GM23338 (cell line): ENCODE measurements at regions not wholly inside any gene's neighbourhood (a gene's known extent, or its start where the extent isn't known, plus 50 kb on each side); places are given as distances from the start of the nearest gene placed in this dataset.

Experiments
- ATAC-seq: fragments of 200-7000 bp; cut with Tn5 transposase; 3 replicates; pipeline ENCODE4 v1.9.1; 2020
- DNase-seq: peaks from one replicate; pipeline ENCODE4 v3.0.0-alpha.2; 2015; ENCODE audit warnings: low spot score
- H2AFZ ChIP-seq: fragments of 200-600 bp; sonication (generic); 2 replicates; pipeline ENCODE4 v1.8.0; 2016; ENCODE audit warnings: antibody characterized with exemption, mild to moderate bottlenecking, moderate library complexity
- H3F3A ChIP-seq: fragments of 200-600 bp; sonication (generic); replicated peaks from 2 replicates; pipeline ENCODE4 v1.8.0; 2017; ENCODE audit warnings: antibody characterized with exemption, mixed run types, low read depth
- H3K27ac ChIP-seq: fragments of 200-600 bp; sonication (generic); 2 replicates; pipeline ENCODE4 v1.6.1; 2016; ENCODE audit warnings: low read depth
- H3K27me3 ChIP-seq: fragments of 200-600 bp; sonication (generic); 2 replicates; pipeline ENCODE4 v1.8.0; 2016; ENCODE audit warnings: mild to moderate bottlenecking, mixed run types, moderate library complexity; ENCODE audit not compliant: insufficient read depth
- H3K36me3 ChIP-seq: fragments of 200-600 bp; sonication (generic); 2 replicates; pipeline ENCODE4 v1.8.0; 2016; ENCODE audit warnings: mild to moderate bottlenecking; ENCODE audit not compliant: insufficient read depth
- H3K4me1 ChIP-seq: fragments of 200-600 bp; sonication (generic); 2 replicates; pipeline ENCODE4 v1.8.0; 2016; ENCODE audit warnings: mild to moderate bottlenecking, moderate library complexity; ENCODE audit not compliant: insufficient read depth
- H3K4me2 ChIP-seq: fragments of 200-600 bp; sonication (generic); 2 replicates; pipeline ENCODE4 v1.7.1; 2017; ENCODE audit warnings: mixed run types
- H3K4me3 ChIP-seq: fragments of 200-600 bp; sonication (generic); 2 replicates; pipeline ENCODE4 v1.6.1; 2016; ENCODE audit warnings: mixed run types
- H3K79me2 ChIP-seq: fragments of 200-600 bp; sonication (generic); replicated peaks from 2 replicates; pipeline ENCODE4 v1.8.0; 2017; ENCODE audit warnings: mild to moderate bottlenecking; ENCODE audit not compliant: insufficient read depth
- H3K9me2 ChIP-seq: fragments of 200-600 bp; sonication (generic); 2 replicates; pipeline ENCODE4 v1.8.0; 2017; ENCODE audit not compliant: insufficient read depth
- H4K20me1 ChIP-seq: fragments of 200-600 bp; sonication (generic); replicated peaks from 2 replicates; pipeline ENCODE4 v1.8.0; 2017; ENCODE audit warnings: mild to moderate bottlenecking; ENCODE audit not compliant: insufficient read depth
- H3K27ac Mint-ChIP-seq: 2 replicates; pipeline ENCODE4 v1.8.0; 2020; ENCODE audit warnings: inconsistent platforms, mild to moderate bottlenecking, moderate library complexity, mixed read lengths
- H3K27me3 Mint-ChIP-seq: 3 replicates; pipeline ENCODE4 v1.8.0; 2022; ENCODE audit warnings: low read depth, mild to moderate bottlenecking, moderate library complexity, mixed read lengths, inconsistent platforms; ENCODE audit not compliant: insufficient read depth, poor library complexity
- H3K36me3 Mint-ChIP-seq: 3 replicates; pipeline ENCODE4 v1.8.0; 2021; ENCODE audit warnings: low read depth, mild to moderate bottlenecking, inconsistent platforms, moderate library complexity, mixed read lengths
- H3K4me1 Mint-ChIP-seq: 3 replicates; pipeline ENCODE4 v1.8.0; 2020; ENCODE audit warnings: mild to moderate bottlenecking, inconsistent platforms, mixed read lengths
- H3K4me3 Mint-ChIP-seq: 3 replicates; pipeline ENCODE4 v1.8.0; 2021; ENCODE audit warnings: moderate library complexity, mild to moderate bottlenecking, inconsistent platforms, mixed read lengths
- H3K9me3 Mint-ChIP-seq: 3 replicates; pipeline ENCODE4 v1.8.0; 2020; ENCODE audit warnings: moderate library complexity, mild to moderate bottlenecking, inconsistent platforms, mixed read lengths
- CREB1 ChIP-seq: fragments of 250-450 bp; sonication (Bioruptor Pico); IDR thresholded peaks from 2 replicates; pipeline ENCODE4 v1.5.0; 2020; ENCODE audit warnings: low read depth, mild to moderate bottlenecking, moderate library complexity
- EZH2 ChIP-seq: fragments of 200-600 bp; sonication (generic); IDR thresholded peaks from one replicate; pipeline ENCODE4 v1.8.0; 2017; ENCODE audit warnings: antibody characterized with exemption, mild to moderate bottlenecking, low read depth; ENCODE audit not compliant: unreplicated experiment
- EZH2phosphoT487 ChIP-seq: fragments of 200-600 bp; sonication (generic); IDR thresholded peaks from one replicate; pipeline ENCODE4 v1.8.1; 2018; ENCODE audit warnings: antibody characterized with exemption; ENCODE audit not compliant: unreplicated experiment
- JUNB ChIP-seq: IDR thresholded peaks from one replicate; pipeline ENCODE4 v1.6.1; 2016; ENCODE audit warnings: antibody characterized with exemption; ENCODE audit not compliant: unreplicated experiment
- NANOG ChIP-seq: IDR thresholded peaks from 2 replicates; pipeline ENCODE4 v1.6.1; 2016; ENCODE audit warnings: antibody characterized with exemption, borderline replicate concordance
- POLR2AphosphoS5 ChIP-seq: IDR thresholded peaks from 2 replicates; pipeline ENCODE4 v1.6.1; 2016; ENCODE audit warnings: antibody characterized with exemption, low read depth
- STAT1 ChIP-seq: IDR thresholded peaks from one replicate; pipeline ENCODE4 v1.6.1; 2016; ENCODE audit warnings: antibody characterized with exemption; ENCODE audit not compliant: unreplicated experiment
- ZNF114 ChIP-seq: fragments of 250-450 bp; sonication (Bioruptor Pico); IDR thresholded peaks from 2 replicates; pipeline ENCODE4 v1.5.0; 2020; ENCODE audit warnings: mild to moderate bottlenecking, moderate library complexity
- ZNF331 ChIP-seq: fragments of 250-450 bp; sonication (Bioruptor Pico); IDR thresholded peaks from 2 replicates; pipeline ENCODE4 v1.5.0; 2020; ENCODE audit warnings: low read depth, mild to moderate bottlenecking, moderate library complexity
- TF ChIP-seq, protein P1 (sequence below), 2 experiments: fragments of 200-600 bp in 1 of 2; sonication (generic) in 1 of 2; conservative IDR thresholded peaks; 2 replicates each; pipeline versions ENCODE4 v1.5.1 to v1.6.1; 2016 to 2017; ENCODE audit warnings: antibody characterized with exemption in 2 of 2, low read depth in 2 of 2, mild to moderate bottlenecking in 2 of 2, moderate library complexity in 1 of 2
- TF ChIP-seq, protein P2 (sequence below): IDR thresholded peaks from one replicate; pipeline ENCODE4 v1.6.1; 2018; ENCODE audit warnings: antibody characterized with exemption; ENCODE audit not compliant: unreplicated experiment
- TF ChIP-seq, protein P3 (sequence below): IDR thresholded peaks from 2 replicates; pipeline ENCODE4 v1.6.1; 2016; ENCODE audit warnings: antibody characterized with exemption
- TF ChIP-seq, protein P4 (sequence below): fragments of 250-450 bp; sonication (Bioruptor Pico); IDR thresholded peaks from 2 replicates; pipeline ENCODE4 v1.5.0; 2020; ENCODE audit warnings: mild to moderate bottlenecking, moderate library complexity

DNA sequence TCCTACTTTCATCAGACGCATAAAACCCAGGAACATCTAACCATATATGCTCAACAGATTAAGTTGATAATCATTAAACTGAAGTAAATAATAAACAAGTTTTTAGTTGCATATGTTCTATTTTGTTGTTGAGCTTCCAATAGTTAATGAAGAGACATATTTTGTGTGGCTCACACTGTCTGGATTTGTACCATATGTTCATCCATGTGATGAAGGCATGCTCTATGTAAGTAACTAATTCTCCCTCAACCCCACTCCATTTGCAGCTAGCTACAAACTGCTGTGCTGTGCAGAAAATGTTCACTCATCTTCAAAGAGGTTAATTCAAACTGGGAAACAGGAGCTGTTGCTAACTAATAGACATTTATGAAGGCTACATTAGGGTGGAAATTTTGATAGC lies 589.7 kb upstream of the LRRC4C start:
- Histone ChIP-seq H3K79me2 (no peaks in the 10 kb centered on the region), H3K36me3 (no peaks in the 10 kb centered on the region), H3F3A (no peaks in the 10 kb centered on the region), H3K4me2 (no peak overlapping the region), H3K27me3 (no peaks in the 10 kb centered on the region), H4K20me1 (no peaks in the 10 kb centered on the region), H2AFZ (no peak overlapping the region), H3K9me2 (0 out of 2 replicates have a peak, but pooled peaks cover 4% of the 10 kb centered on the region), H3K4me3 (no peak overlapping the region), H3K4me1 (no peaks in the 10 kb centered on the region), H3K27ac (no peak overlapping the region)
- no peak for DNase-seq
- Mint-ChIP-seq H3K27ac (no peak overlapping the region), H3K4me1 (no peaks in the 10 kb centered on the region), H3K27me3 (no peaks in the 10 kb centered on the region), H3K4me3 (no peak overlapping the region), H3K36me3 (peaks cover 5% of the 10 kb centered on the region; the same call in 2 of the 3 replicates), H3K9me3 (peaks cover 68% of the 10 kb centered on the region)
- ATAC-seq = no peak
- TF ChIP-seq, protein P1, sequence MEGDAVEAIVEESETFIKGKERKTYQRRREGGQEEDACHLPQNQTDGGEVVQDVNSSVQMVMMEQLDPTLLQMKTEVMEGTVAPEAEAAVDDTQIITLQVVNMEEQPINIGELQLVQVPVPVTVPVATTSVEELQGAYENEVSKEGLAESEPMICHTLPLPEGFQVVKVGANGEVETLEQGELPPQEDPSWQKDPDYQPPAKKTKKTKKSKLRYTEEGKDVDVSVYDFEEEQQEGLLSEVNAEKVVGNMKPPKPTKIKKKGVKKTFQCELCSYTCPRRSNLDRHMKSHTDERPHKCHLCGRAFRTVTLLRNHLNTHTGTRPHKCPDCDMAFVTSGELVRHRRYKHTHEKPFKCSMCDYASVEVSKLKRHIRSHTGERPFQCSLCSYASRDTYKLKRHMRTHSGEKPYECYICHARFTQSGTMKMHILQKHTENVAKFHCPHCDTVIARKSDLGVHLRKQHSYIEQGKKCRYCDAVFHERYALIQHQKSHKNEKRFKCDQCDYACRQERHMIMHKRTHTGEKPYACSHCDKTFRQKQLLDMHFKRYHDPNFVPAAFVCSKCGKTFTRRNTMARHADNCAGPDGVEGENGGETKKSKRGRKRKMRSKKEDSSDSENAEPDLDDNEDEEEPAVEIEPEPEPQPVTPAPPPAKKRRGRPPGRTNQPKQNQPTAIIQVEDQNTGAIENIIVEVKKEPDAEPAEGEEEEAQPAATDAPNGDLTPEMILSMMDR (conservative IDR thresholded peaks at IDR 0.05; ENCODE audit: low read depth in 2 of 2) = no peak
- TF ChIP-seq POLR2AphosphoS5 = no peak
- TF ChIP-seq, protein P2, sequence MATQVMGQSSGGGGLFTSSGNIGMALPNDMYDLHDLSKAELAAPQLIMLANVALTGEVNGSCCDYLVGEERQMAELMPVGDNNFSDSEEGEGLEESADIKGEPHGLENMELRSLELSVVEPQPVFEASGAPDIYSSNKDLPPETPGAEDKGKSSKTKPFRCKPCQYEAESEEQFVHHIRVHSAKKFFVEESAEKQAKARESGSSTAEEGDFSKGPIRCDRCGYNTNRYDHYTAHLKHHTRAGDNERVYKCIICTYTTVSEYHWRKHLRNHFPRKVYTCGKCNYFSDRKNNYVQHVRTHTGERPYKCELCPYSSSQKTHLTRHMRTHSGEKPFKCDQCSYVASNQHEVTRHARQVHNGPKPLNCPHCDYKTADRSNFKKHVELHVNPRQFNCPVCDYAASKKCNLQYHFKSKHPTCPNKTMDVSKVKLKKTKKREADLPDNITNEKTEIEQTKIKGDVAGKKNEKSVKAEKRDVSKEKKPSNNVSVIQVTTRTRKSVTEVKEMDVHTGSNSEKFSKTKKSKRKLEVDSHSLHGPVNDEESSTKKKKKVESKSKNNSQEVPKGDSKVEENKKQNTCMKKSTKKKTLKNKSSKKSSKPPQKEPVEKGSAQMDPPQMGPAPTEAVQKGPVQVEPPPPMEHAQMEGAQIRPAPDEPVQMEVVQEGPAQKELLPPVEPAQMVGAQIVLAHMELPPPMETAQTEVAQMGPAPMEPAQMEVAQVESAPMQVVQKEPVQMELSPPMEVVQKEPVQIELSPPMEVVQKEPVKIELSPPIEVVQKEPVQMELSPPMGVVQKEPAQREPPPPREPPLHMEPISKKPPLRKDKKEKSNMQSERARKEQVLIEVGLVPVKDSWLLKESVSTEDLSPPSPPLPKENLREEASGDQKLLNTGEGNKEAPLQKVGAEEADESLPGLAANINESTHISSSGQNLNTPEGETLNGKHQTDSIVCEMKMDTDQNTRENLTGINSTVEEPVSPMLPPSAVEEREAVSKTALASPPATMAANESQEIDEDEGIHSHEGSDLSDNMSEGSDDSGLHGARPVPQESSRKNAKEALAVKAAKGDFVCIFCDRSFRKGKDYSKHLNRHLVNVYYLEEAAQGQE = no peak
- TF ChIP-seq ZNF114 (CRISPR knock-in tag) = no peak
- no peak for TF ChIP-seq CREB1 (CRISPR knock-in tag)
- TF ChIP-seq ZNF331 (CRISPR knock-in tag) = no peak
- no peak for TF ChIP-seq EZH2phosphoT487
- TF ChIP-seq STAT1 = no peak
- TF ChIP-seq EZH2 = no peak
- TF ChIP-seq, protein P3, sequence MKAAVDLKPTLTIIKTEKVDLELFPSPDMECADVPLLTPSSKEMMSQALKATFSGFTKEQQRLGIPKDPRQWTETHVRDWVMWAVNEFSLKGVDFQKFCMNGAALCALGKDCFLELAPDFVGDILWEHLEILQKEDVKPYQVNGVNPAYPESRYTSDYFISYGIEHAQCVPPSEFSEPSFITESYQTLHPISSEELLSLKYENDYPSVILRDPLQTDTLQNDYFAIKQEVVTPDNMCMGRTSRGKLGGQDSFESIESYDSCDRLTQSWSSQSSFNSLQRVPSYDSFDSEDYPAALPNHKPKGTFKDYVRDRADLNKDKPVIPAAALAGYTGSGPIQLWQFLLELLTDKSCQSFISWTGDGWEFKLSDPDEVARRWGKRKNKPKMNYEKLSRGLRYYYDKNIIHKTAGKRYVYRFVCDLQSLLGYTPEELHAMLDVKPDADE = no peak
- TF ChIP-seq NANOG = no peak
- TF ChIP-seq JUNB = no peak
- TF ChIP-seq, protein P4, sequence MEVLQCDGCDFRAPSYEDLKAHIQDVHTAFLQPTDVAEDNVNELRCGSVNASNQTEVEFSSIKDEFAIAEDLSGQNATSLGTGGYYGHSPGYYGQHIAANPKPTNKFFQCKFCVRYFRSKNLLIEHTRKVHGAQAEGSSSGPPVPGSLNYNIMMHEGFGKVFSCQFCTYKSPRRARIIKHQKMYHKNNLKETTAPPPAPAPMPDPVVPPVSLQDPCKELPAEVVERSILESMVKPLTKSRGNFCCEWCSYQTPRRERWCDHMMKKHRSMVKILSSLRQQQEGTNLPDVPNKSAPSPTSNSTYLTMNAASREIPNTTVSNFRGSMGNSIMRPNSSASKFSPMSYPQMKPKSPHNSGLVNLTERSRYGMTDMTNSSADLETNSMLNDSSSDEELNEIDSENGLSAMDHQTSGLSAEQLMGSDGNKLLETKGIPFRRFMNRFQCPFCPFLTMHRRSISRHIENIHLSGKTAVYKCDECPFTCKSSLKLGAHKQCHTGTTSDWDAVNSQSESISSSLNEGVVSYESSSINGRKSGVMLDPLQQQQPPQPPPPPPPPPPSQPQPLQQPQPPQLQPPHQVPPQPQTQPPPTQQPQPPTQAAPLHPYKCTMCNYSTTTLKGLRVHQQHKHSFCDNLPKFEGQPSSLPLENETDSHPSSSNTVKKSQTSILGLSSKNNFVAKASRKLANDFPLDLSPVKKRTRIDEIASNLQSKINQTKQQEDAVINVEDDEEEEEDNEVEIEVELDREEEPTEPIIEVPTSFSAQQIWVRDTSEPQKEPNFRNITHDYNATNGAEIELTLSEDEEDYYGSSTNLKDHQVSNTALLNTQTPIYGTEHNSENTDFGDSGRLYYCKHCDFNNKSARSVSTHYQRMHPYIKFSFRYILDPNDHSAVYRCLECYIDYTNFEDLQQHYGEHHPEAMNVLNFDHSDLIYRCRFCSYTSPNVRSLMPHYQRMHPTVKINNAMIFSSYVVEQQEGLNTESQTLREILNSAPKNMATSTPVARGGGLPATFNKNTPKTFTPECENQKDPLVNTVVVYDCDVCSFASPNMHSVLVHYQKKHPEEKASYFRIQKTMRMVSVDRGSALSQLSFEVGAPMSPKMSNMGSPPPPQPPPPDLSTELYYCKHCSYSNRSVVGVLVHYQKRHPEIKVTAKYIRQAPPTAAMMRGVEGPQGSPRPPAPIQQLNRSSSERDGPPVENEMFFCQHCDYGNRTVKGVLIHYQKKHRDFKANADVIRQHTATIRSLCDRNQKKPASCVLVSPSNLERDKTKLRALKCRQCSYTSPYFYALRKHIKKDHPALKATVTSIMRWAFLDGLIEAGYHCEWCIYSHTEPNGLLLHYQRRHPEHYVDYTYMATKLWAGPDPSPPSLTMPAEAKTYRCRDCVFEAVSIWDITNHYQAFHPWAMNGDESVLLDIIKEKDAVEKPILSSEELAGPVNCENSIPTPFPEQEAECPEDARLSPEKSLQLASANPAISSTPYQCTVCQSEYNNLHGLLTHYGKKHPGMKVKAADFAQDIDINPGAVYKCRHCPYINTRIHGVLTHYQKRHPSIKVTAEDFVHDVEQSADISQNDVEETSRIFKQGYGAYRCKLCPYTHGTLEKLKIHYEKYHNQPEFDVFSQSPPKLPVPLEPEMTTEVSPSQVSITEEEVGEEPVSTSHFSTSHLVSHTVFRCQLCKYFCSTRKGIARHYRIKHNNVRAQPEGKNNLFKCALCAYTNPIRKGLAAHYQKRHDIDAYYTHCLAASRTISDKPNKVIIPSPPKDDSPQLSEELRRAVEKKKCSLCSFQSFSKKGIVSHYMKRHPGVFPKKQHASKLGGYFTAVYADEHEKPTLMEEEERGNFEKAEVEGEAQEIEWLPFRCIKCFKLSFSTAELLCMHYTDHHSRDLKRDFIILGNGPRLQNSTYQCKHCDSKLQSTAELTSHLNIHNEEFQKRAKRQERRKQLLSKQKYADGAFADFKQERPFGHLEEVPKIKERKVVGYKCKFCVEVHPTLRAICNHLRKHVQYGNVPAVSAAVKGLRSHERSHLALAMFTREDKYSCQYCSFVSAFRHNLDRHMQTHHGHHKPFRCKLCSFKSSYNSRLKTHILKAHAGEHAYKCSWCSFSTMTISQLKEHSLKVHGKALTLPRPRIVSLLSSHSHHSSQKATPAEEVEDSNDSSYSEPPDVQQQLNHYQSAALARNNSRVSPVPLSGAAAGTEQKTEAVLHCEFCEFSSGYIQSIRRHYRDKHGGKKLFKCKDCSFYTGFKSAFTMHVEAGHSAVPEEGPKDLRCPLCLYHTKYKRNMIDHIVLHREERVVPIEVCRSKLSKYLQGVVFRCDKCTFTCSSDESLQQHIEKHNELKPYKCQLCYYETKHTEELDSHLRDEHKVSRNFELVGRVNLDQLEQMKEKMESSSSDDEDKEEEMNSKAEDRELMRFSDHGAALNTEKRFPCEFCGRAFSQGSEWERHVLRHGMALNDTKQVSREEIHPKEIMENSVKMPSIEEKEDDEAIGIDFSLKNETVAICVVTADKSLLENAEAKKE (CRISPR knock-in tag) = no peak
